ENCODE measurements at regions not wholly inside any gene's neighbourhood (a gene's known extent, or its start where the extent isn't known, plus 50 kb on each side); places are given as distances from the start of the nearest gene placed in this dataset.

DNA sequence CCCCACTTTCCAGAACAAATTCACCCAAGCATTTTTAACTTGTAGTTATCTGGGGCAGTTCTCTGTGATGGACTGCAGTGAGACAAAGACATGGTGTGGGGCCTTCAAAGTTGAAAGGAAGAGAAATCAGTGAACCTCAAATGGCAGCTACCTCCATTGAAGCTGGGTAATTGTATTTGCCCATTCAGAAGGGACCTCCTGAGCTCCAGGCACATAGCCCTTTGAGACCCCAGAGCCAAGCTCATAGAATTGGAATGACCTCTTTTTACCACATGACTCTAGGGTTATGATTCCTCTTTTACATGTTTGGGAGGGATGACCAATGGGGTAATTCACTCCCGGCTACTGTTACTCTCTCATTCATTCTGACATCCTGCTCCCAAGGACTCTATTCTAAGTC is 368.4 kb upstream of the ITGA1 start:
- no peak overlapping the region for H3K4me3 ChIP-seq (ENCODE audit: low read depth, poor library complexity, severe bottlenecking)
- 46 to 59% methylated on average over 1 of the region's 1 CpG for WGBS, 2 donors
- DNase-seq (ENCODE audit: low spot score in 2 of 2): no peak
- intact Hi-C loops (cut with DNase I; ENCODE audit: low total_unique reads): no loop called here
- TF ChIP-seq, protein P1, sequence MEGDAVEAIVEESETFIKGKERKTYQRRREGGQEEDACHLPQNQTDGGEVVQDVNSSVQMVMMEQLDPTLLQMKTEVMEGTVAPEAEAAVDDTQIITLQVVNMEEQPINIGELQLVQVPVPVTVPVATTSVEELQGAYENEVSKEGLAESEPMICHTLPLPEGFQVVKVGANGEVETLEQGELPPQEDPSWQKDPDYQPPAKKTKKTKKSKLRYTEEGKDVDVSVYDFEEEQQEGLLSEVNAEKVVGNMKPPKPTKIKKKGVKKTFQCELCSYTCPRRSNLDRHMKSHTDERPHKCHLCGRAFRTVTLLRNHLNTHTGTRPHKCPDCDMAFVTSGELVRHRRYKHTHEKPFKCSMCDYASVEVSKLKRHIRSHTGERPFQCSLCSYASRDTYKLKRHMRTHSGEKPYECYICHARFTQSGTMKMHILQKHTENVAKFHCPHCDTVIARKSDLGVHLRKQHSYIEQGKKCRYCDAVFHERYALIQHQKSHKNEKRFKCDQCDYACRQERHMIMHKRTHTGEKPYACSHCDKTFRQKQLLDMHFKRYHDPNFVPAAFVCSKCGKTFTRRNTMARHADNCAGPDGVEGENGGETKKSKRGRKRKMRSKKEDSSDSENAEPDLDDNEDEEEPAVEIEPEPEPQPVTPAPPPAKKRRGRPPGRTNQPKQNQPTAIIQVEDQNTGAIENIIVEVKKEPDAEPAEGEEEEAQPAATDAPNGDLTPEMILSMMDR (IDR thresholded peaks at IDR 0.05): no peak
- TF ChIP-seq POLR2A (IDR thresholded peaks at IDR 0.05): no peak

DNA sequence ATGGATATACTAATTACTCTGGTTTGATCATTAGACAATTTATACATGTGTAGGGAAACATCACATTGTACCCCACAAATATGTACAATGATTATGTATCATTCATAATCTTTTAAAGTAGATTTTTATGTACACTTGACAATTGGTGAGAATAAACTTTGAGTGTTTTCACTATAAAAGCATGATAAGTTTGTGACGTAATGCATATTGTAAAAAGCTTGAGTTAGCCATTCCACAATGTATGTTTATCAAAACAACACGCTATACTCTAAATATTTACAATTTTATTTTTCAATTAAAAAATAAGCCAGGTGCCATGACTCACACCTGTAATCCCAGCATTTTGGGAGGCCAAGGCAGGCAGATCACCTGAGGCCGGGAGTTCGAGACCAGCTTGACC is 360.1 kb upstream of the ITGA1 start:
- no peak for TF ChIP-seq POLR2A (IDR thresholded peaks at IDR 0.05)
- TF ChIP-seq, protein P1 (IDR thresholded peaks at IDR 0.05): no peak
- 88 to 93% methylated on average over 4 of the region's 4 CpGs for WGBS, 2 donors
- no peak overlapping the region for H3K4me3 ChIP-seq (ENCODE audit: low read depth, poor library complexity, severe bottlenecking)
- intact Hi-C loops (cut with DNase I; ENCODE audit: low total_unique reads): no loop called here
- no peak for DNase-seq (ENCODE audit: low spot score in 2 of 2)

- intact Hi-C loops (cut with DNase I; ENCODE audit: low total_unique reads): no loop called here
Measured at GRCh38 chr5:52428977-52429489, 358.7 kb upstream of the ITGA1 start.

GRCh38 chr5:52441768-52442167 is 345.9 kb upstream of the ITGA1 start:
- no peak for DNase-seq (ENCODE audit: low spot score in 2 of 2)
- no peak for TF ChIP-seq POLR2A (IDR thresholded peaks at IDR 0.05)
- TF ChIP-seq, protein P1 (IDR thresholded peaks at IDR 0.05): no peak
- WGBS, 2 donors: 94% methylated on average over 1 of the region's 1 CpG
- H3K4me3 ChIP-seq (ENCODE audit: low read depth, poor library complexity, severe bottlenecking): no peak overlapping the region
- intact Hi-C loops (cut with DNase I; ENCODE audit: low total_unique reads): no loop called here

More at GRCh38 chr5:52428977-52429489, 358.7 kb upstream of the ITGA1 start:
- H3K4me3 ChIP-seq (ENCODE audit: low read depth, poor library complexity, severe bottlenecking): no peak overlapping the region
- no peak for DNase-seq (ENCODE audit: low spot score in 2 of 2)
- 78 to 89% methylated on average over 3 of the region's 3 CpGs for WGBS, 2 donors
- TF ChIP-seq POLR2A (IDR thresholded peaks at IDR 0.05): no peak
- TF ChIP-seq, protein P1 (IDR thresholded peaks at IDR 0.05): no peak

- H3K4me3 ChIP-seq (ENCODE audit: low read depth, poor library complexity, severe bottlenecking): no peak overlapping the region
- DNase-seq (ENCODE audit: low spot score in 2 of 2): no peak
- intact Hi-C loops (cut with DNase I; ENCODE audit: low total_unique reads): no loop called here
- 93 to 94% methylated on average over 3 of the region's 3 CpGs for WGBS, 2 donors
- no peak for TF ChIP-seq POLR2A (IDR thresholded peaks at IDR 0.05)
- TF ChIP-seq, protein P1 (IDR thresholded peaks at IDR 0.05): no peak
Measured at GRCh38 chr5:52443187-52443586, 344.5 kb upstream of the ITGA1 start.

DNA sequence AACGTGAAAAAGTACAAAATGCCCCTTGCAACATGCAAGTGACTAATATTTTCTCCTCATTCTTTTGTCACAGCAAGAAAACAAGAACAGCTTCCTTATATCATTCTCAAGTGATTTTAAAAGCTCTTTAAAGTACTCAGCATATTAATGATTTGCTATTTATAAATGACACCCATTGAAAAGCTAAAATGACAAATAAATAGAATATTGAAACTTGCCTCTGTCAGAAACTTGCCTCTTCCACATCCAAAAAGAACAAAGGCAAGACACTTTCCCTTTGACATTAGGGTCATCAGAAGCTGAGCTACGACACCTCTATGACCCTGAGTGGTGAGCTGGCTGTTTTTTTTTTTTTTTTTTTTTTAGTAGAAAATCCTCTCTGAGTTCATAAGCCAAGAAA is 339.6 kb upstream of the ITGA1 start:
- TF ChIP-seq POLR2A (IDR thresholded peaks at IDR 0.05): no peak
- intact Hi-C loops (cut with DNase I; ENCODE audit: low total_unique reads): no loop called here
- WGBS, 2 donors: 45 to 57% methylated on average over 2 of the region's 2 CpGs
- H3K4me3 ChIP-seq (ENCODE audit: low read depth, poor library complexity, severe bottlenecking): no peak overlapping the region
- no peak for DNase-seq (ENCODE audit: low spot score in 2 of 2)
